Activated CD4-positive, CD25-positive, alpha-beta regulatory T cell treated with anti-CD3 and anti-CD28 coated beads, Interleukin-2, amount 50 U/mL, for 72 hours (primary cell): ENCODE measurements at regions not wholly inside any gene's neighbourhood (a gene's known extent, or its start where the extent isn't known, plus 50 kb on each side); places are given as distances from the start of the nearest gene placed in this dataset.

ENCODE experiments used
- DNase-seq: peaks from one replicate; pipeline ENCODE4 v3.0.0; 2021

DNA sequence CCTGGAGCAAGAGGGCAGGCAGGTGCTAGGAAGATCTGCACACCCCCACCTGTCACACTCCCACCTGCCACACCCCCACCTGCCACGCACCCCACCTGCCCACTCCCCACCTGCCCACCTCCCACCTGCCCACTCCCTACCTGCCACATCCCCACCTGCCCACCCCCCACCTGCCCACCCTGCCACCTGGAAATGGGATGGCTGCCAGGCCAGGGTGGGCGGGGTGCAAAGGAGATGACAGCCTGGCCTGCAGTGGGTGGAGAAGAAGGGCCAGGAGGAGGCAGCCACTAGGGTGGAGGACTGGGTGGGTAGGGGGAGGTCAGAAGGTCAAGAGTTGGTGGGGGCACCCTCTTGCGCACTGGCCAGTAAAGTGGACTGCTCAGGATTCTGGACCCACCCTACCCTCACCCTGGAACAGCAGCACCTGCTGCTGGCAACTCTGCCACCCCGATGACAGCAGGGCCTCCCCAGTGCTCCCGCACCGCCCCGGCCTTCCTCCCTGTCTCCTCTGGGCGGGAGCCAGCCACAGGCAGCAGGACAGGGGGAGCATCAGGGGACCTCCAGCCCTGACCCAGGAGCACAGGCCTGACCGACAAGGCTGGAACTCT is 66.8 kb upstream of the NKX1-1 start:
- DNase-seq = peak; percentile 23

DNA sequence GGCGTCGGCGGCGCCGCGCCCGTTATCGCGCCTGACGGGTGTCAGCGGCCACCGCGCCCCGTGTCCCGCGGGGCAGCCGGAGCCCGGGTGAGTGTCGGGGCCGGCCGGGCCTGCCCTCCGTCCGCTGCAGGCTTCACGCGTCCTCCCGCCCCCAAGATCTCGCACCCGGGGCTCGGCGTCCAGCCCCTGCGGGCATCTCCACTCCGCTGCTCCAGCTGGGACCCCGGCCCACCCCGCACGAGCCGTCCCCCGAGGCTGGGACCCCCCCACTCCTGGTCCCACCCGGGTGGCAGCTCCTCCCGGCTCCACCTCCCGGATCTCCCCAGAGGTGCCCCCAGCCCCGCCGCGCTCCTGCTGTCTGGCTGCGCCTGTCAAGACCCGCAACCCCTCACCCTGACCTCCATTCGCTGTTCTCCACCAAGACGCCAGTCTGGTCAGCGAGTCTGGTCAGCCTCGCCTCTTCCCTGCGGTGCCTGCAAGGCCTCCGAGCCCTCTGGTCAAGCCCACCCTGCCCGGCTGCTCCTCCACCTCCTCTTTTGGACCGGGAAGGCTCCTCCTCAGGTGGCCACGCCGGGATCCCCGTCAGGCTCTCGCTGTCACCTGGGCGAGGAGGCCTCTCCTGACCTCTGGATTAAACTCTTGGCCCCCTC is 66.0 kb upstream of the NKX1-1 start:
- peak; percentile 27 for DNase-seq

DNA sequence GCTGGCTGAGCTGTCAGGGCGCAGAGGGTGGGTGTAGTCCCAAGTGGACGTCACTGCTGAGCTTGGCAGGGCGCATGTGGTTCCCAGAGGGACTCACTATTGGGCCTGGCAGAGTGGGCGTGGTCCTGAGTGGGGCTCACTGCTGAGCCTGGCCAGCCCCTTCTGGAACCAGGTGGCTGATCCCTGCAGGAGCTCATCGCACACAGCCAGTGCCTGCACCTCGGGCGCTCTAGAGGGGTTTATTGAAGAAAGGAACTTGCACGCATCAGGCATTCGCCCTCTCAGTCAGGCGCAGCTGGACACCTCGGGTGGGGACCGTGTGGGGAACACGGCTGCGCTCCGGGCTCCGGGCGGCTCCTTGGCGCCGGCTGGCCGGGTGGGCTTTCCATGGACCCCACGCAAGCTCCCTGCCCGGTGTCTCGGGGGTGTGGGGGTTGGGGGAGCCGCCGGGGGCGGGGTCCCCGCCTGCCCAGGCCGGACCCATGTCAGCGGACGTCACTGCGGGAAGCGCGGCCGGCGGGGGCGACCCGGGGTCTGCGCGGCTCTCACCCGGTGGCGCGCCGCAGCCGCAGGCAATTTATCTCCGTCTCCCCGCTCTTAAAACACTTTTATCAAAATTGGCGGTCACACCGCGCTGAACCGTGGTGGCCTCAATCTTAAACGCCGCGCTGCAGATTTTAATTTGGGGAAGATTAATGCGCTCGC is 65.4 kb upstream of the NKX1-1 start:
- DNase-seq = peak; percentile 19

DNA sequence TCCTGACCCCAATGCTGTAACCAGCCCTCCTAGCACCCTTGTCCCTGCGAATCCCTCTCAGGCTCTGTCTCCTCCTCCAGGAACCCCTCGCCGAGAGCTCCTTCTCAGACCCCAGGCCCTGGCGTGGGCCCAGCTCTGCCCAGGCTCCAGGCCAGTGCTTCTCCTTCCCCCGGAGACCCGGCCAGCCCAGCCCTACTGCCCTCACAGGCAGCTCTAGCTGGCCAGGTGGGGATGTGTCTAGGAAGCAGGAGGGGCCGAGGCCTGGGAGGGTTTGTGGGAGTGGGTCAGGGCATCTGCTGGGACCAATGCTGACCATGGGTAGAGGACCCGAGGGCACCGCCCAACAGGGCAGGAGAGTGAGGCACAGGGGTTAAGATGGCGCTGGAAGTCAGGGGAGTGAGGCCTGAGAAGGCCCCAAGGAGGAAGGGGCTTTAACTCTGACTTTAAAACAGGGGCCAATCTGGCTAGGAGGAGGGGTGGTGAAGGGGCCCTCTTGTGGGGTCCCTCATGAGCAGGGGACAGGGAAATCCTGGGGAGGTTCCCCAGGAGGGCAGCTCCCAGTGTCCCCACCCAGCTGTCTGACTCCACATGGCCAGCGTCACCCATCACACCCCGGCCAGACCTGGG is 64.7 kb upstream of the NKX1-1 start:
- no peak for DNase-seq

DNA sequence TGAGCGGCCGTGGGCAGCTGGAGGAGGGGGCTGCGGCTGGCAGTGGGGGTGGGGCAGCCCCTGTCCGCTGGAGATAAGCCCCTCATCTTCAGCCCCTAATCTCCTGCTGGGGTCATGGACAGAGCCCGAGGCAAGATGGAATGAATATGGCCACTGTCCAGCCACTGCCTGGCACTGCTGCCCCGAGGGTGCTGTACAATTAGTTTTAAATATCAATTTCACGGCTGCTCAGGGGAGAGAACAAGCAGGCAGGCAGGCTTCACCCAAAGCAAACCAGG is 64.1 kb upstream of the NKX1-1 start:
- DNase-seq = no peak

DNA sequence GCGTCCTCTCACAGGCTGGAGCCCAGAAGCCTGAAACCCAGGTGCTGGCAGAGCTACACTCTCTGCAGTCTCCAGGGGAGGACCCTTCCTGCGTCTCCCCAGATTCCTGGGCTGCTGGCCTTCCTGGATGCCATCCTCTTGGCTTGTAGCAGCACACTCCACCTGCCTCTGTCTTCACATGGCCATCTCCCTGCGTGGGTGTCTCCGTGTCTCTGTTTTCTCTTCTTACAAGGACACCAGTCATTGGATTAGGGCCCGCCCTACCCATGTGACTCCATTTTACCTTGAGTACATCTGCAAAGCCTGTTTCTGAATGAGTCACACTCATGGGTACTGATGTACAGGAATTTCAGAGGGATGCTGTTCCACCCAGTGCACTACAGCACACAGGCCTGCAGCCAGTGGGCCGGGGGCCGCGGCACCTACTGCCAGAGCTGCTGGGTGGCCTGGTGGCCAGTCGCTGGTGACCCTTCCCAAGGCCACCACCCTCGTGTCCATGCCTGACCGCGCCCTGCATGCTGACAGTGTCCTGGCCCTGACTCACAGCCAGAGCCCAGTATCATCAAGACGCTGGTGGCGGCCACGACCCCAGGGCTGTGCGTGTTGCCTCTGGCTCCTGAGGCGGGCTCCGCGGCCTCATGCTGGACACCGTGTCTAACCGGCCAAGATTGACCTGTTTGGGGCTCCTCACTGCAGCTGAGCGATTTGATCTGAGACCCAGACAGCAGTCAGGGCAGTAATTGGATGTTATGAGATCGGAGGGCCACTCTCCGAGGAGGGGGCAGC is 63.6 kb upstream of the NKX1-1 start:
- DNase-seq = peak; percentile 19

DNA sequence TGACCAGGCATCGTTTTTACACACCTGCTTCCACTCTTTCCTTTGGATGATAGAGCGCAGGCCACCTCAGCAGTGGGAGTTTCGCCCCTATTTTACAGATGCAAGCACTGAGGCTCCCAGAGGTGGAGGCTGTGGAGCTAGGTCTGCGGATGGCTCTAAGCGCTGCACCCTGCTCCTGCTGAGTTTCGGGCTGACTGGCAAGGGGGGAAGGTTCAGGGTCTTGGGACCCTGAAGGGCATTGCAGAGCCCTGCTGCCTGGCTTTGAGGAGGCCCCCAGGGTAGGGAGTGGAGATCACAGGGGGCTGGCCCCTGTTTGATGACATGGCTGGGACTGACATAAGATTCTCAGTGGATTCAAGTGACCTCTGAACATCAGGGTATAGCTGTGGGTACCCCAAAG is 62.8 kb upstream of the NKX1-1 start:
- DNase-seq = peak; percentile 16

DNA sequence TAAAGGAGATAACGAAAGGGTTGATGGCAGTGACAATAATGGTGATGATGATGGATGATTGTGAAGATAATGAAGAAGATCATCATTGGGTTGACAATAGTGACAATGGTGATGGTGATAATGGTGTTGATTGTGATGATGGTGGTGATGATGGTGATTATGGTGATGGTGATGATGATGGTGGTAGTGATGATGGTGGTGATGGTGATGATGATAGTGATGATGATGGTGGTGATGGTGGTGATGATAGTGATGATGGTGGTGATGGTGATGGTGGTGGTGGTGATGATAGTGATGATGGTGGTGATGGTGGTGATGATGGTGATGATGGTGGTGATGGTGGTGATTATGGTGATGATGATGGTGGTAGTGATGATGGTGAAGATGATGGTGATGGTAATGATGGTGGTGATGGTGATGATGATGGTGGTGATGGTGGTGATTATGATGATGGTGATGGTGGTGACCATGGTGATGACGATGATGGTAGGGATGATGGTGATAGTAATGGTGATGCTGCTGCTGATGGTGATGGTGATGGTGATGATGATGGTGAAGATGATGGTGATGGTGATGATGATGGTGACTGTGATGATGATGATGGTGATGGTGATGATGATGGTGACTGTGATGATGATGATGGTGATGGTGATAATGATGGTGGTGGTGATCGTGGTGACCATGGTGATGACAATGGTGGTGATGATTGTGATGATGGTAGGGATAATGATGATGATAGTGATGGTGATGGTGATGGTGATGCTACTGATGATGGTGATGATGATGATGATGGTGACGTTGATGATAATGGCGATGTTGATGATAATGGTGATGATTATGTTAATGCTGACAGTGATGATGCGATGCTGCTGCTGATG is 61.6 kb upstream of the NKX1-1 start:
- no peak for DNase-seq

DNA sequence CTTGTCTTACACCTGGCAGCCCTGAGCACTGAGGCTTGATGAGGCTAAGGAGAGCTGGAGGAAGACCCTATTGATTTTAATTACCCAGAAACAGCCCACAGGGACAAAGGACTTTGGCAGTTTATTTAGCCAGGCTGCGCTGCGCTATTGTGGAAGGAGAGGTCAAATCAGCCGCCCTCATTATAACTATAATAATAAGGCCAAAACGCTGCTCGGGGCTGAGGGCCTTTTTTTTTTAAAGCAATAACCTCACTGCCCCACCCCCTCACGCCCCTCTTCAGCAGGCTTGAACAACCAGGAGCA is 60.6 kb upstream of the NKX1-1 start:
- DNase-seq = no peak

DNA sequence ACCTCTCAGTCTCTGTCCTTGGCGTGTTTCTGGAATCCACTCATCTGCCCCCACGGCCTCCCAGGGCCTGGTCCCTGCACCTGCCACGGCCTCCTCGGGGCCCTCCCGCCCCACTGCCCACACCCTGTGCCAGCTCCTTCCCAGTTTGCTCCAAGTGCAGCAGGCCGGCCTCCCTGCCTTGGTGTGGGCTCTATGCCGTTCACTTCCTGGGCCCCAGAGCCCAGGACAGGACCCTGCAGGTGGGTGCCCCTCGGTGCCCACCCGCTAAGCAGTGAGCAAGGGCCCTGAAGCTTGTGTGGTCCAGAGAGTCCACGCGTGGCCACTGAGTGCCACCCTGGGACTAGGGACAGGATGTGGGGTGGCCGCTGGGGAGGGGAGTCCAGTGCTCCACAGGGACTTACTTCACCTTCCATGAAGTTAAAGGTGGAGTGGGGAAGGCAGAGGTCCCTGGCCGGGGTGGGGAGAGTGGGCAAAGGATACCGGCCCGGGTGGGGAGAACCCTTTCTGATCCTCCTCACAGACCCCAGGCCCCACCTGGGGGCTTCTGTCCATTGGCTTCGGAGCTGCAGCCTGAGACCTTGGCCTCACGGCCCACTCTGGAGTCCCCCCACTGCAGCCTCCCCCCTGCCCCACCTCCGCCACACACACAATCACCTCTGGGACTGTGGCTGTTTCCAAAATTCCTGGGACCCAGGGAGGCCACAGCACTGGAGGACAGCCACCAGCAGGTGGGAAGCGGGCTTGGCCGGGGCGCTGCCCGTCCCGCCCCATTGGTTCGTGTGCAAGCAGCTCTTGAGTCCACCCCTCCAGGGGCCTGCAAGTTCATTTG is 60.0 kb upstream of the NKX1-1 start:
- no peak for DNase-seq

DNA sequence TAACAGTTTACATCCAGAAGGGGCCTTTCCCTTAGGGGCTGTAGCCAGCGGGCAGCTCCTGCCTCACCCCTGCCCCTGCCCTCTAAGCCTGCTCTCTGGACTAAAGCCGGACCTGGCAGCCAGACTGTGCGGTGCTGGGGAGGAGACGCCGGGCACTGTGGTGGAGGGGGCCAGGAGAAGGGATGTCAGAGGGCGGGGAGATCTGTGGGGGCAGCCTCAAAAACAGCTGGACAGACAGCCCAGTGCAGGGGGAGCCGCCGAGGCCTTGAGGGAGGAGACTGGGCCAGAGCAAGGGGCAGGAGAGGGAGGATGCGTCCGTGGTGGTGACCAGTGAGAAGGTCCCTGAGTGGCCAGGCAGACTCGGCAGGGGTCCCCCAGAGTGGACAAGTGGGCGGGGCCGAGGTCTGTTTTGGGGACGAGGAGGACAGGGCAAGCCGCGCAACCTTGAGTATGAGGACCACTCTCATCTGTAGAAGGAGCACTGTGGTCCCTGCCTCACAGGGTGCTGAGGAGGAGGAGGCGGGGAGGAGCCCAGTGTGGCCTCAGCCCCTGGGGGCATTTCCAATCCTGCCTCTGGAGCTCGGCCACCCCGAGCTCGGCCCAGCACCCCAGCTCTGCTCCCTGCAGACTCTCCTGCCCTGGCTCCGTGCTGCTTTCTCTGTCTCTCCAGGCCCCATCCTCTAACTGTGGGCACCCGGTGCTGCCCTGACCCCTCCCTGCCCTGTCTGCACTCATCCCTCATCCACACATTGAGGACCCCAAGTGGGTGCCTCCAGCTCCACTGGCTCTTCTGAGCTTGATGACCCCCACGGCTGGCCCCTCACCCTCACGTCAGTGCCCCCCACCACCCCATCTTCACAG is 59.2 kb upstream of the NKX1-1 start:
- DNase-seq = no peak

DNA sequence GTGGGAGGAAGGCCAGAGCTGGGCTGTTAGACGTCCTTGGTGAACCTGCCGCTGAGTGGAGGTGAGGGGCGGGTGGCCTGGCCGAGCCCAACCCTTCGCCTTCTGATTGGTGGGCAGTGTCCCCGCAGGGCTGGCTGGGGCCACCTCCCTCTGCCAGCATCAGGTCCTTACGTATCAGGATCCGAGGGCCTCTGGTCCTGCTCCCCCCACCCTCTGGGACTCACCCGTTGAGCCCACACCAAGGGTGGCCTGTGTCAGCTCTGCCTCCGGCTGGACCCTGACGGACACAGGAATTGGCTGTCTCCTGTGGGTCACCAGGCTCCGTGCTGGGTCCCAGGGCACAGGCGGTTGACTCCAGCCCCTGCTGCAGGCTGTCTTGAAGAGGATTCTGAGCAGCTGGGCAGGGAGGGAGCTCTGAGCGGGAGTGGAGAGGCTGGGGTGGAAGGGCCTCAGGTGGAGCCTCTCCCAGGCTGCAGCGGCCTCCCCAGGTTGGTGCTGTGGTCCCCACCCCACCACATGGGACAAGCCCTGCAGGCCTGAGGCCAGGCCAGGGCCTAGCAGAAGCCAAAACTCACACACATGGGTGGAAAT is 58.4 kb upstream of the NKX1-1 start:
- DNase-seq = no peak

DNA sequence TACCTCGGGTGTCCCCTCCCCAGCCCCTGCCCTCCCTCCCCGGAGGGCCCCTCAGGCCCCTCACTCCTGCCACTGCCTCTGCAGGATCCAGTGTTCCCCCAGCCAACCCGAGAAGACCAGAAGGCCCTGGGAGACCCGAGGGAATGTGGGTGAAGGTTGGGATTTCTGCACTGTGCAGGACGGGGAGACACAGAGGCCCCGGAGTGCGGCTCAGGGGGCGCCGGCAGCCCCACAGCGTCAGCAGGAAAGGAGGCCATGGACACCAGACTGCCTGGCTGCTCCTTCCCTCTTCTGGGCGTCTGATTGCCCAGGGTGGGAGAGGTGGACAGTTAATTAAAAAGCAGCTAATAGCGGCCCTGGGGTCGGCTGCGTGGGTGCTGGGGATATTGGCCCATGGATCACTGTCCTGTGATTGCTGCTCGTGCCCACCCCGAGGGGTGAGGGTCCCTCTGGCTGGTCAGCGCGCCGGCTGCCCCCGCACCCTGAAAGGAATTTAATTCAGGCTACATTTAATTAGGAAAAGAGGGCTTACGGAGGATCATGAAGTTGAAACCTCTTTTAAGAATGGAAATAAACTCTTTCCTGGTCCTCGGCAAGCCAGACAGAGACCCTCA is 57.8 kb upstream of the NKX1-1 start:
- DNase-seq = no peak

DNA sequence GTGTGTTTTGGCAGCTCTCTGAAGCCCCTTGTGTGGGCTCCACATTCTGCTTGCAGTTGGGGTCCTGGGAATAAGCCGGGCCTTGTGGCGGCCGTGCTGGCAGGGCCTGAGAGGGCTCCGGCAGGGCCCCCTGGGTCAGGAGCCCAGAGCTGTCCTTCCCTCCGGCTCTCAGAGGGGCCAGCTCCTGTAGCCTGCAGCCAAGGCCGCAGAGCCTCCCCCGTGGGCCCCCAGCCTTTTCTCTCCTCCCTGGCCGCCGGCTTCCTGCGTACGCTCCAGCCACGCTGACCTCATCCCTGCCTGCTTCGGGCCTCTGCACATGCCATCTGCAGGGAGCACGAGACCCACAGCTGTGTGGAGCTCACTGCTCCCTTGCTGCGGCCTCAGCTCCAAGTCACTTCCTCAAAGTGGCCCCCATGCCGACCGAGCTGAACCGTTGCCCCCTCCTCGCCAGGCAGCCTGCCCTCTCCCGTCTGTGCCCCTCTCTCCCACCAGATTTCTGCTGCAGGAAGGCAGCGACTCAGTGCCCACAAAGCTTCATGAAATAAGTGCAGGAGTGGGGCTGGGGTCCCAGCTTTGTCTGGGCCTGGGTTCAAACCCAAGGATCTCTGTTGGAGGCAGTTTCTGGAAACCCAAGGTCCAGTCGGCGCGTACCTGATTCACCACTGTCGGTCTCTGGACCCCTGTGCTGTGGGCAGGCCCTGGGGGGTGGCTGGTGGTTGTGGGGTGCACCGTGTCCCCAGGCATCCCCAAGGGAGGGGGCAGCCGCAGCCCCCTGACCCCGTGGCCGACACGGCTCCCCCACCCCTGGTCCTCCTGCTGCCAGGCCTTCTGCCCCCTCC is 57.1 kb upstream of the NKX1-1 start:
- no peak for DNase-seq

DNA sequence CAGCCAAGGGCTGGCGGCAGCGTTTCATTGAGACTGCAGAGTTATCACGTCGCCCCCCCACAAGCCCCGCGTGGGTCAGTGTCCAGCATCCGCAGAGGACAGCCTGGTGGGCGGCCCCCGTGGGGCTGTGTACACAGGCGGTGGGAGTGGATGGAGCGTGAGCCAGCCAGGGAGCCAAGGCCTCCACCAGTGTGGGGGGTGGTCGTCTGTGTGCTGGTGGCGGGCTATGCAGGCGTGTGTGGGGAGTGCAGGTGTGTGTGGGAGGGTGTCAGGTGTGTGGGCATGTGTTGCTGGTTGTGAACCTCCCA is 56.5 kb upstream of the NKX1-1 start:
- no peak for DNase-seq

DNA sequence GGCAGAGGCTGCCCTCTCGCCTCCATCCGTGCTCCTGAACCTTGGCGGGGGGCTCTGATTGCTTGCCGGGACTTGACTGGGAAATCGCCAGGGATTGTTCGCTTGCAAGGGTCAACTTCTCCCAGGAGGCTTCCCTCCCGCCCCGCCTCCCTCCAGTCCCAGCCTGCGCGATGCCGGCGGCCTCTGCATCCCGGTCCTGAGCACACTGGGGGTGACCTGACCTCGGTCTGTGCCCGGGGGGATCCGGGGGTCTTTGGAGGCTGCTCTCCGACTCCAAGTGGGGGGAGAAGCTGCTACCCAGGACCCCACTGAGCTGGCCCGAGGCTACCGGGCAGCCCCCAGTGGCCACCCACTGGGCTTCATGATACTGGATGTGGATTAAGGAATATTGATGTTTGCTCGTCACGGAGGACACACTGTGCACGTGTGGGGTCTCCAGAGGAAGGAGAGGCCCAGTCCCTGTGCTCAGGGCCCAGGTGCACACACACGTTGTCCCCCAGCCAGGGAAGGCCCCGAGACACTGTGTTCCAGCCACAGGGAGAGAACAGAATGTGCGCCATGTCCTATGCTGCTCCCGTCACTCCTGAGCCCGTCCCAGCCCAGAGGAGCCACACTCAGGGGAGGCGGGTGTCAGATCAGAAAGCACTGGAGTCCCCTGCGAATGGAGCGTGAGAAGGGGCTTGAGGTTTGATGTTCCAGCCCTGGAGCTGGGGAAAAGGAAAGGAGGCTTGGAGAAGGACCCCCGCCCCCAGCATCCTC is 55.9 kb upstream of the NKX1-1 start:
- no peak for DNase-seq

DNA sequence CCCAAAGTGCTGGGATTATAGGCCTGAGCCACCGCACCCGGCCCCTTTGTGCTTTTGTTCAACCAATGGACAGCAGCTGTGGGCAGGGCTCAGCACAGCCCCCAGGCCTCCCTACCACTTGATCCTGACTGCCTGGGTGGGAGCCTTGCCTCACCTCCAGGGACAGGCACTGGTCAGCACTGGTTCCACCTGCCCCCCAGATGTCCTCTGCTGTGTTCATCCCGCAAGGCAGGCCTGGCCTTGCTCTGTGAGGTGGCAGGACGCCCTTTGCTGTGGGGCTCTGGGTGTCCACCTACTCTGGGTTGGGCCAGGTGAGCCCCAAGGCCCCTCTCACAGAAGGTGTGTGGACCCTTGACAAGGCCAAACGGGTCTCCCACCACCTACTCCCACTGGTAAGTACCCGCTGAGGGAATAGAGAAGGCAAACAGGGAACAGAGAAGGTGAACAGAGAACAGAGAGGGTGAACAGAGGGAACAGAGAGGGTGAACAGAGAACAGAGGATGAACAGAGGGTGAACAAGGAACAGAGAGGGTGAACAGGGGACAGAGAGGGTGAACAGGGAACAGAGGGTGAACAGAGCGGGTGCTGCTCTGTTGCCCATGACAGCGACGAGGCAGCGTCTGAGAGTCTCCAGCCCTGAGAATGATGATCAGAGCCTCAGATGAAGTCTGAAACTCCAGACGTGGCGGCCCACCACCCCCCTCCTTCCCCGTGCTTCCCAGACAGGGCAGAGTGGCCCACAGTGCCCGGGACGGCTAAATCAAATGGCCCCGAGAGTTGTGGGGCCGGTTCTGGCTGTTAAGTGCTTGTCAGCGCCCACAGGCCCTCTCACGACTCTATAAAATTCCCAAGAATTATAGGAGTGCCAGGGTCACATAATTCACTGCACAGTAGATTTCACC is 55.0 kb upstream of the NKX1-1 start:
- no peak for DNase-seq
